Nephron (organoid): ENCODE measurements at regions not wholly inside any gene's neighbourhood (a gene's known extent, or its start where the extent isn't known, plus 50 kb on each side); places are given as distances from the start of the nearest gene placed in this dataset.
"Not testable (repeated sequence)": the region's sequence is repeated elsewhere in the genome, so short reads cannot be mapped to it uniquely, and the experiment has no call there.

ENCODE experiments used
- H3K27ac Mint-ChIP-seq, 3 experiments: 2 replicates each; pipeline ENCODE4 v1.8.0; 2020; ENCODE audit warnings: mixed read lengths in 3 of 3, mild to moderate bottlenecking in 2 of 3, moderate library complexity in 1 of 3
- H3K27me3 Mint-ChIP-seq: 2 replicates; pipeline ENCODE4 v1.8.0; 2021; ENCODE audit warnings: low read depth, mild to moderate bottlenecking, moderate library complexity, mixed read lengths
- H3K36me3 Mint-ChIP-seq: 2 replicates; pipeline ENCODE4 v1.8.0; 2020; ENCODE audit warnings: low read depth, mixed read lengths
- H3K4me1 Mint-ChIP-seq: 2 replicates; pipeline ENCODE4 v1.8.0; 2020; ENCODE audit warnings: mixed read lengths
- H3K4me3 Mint-ChIP-seq, 3 experiments: 2 replicates each; pipeline ENCODE4 v1.8.0; 2020; ENCODE audit warnings: mild to moderate bottlenecking in 3 of 3, mixed read lengths in 3 of 3, moderate library complexity in 2 of 3
- H3K9me3 Mint-ChIP-seq: 2 replicates; pipeline ENCODE4 v1.8.0; 2020; ENCODE audit warnings: mixed read lengths
- TF ChIP-seq, protein P1 (sequence below), 3 experiments: fragments of 200-600 bp; sonication (generic); IDR thresholded peaks; one replicate each; pipeline ENCODE4 v1.5.0; 2021; ENCODE audit warnings: antibody characterized with exemption in 3 of 3; ENCODE audit not compliant: unreplicated experiment in 3 of 3

DNA sequence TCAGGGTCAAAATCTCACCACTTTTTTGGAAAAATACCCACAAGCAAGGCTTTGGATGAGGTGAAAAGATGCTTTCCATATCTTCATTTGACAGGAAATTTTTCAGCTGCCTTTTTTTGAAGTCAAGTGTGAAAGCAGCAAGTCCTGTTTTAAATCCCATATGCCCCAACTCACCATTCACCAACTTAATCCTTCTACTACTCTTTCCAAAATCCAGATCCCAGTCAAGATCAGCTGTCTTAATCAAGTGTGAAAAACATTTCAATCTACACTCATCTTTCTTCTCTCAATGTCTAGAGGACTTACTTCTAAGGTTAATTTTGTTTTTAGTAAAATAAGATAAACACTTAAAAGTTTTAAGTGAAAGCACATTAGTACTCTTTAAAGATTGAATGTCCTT lies 128.4 kb upstream of the CEP126 start:
- Mint-ChIP-seq H3K27me3 (no peaks in the 10 kb centered on the region), H3K4me3 (no peak overlapping the region), H3K9me3 (peaks cover 23% of the 10 kb centered on the region), H3K4me1 (no peaks in the 10 kb centered on the region), H3K27ac (no peak overlapping the region), H3K36me3 (no peaks in the 10 kb centered on the region)
- TF ChIP-seq, protein P1, sequence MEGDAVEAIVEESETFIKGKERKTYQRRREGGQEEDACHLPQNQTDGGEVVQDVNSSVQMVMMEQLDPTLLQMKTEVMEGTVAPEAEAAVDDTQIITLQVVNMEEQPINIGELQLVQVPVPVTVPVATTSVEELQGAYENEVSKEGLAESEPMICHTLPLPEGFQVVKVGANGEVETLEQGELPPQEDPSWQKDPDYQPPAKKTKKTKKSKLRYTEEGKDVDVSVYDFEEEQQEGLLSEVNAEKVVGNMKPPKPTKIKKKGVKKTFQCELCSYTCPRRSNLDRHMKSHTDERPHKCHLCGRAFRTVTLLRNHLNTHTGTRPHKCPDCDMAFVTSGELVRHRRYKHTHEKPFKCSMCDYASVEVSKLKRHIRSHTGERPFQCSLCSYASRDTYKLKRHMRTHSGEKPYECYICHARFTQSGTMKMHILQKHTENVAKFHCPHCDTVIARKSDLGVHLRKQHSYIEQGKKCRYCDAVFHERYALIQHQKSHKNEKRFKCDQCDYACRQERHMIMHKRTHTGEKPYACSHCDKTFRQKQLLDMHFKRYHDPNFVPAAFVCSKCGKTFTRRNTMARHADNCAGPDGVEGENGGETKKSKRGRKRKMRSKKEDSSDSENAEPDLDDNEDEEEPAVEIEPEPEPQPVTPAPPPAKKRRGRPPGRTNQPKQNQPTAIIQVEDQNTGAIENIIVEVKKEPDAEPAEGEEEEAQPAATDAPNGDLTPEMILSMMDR (IDR thresholded peaks at IDR 0.05; ENCODE audit: unreplicated experiment in 3 of 3): no peak

DNA sequence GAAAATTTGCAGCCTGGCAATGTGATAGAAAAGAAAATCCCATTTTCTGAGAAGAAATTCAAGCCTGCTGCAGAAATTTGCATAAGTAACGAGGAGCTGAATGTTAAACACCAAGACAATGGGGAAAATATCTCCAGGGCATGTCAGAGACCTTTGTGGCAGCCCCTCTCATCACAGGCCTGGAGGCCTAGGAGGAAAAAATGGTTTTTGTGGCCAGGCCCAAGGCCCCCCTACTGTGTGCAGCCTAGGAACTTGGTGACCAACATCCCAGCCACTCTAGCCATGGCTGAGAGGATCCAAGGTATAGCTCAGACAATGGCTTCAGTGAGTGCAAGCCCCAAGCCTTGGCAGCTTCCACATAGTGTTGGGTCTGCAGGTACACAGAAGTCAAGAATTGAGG lies 135.6 kb upstream of the CEP126 start:
- not testable (repeated sequence) for H3K36me3 Mint-ChIP-seq

DNA sequence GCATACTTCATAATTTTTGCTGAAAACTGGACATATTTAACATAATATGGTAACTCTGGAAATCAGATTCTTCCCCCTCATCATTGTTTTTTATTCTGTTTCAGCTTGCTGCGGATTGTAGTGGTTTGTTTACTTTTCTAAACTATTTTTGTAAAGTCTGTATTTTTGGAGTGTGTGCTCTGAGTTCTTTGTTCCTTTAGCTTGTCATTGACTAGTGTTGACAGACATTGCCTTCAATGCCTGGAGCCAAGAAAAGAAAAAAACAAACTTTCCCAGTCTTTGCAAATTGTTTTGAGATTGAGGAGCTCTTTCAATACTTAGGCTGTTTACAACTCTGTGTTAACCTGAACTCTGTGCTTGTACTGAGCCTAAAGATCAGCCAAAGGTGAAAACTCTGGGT lies 137.3 kb upstream of the CEP126 start:
- no peaks in the 10 kb centered on the region for H3K27me3 Mint-ChIP-seq
- TF ChIP-seq, protein P1 (IDR thresholded peaks at IDR 0.05; ENCODE audit: unreplicated experiment in 3 of 3): no peak

More for the DNA sequence above, 135.6 kb upstream of the CEP126 start:
- not testable (repeated sequence) for H3K27ac Mint-ChIP-seq, H3K27me3 Mint-ChIP-seq, H3K4me1 Mint-ChIP-seq, H3K4me3 Mint-ChIP-seq
- peaks cover 47% of the 10 kb centered on the region for H3K9me3 Mint-ChIP-seq

DNA sequence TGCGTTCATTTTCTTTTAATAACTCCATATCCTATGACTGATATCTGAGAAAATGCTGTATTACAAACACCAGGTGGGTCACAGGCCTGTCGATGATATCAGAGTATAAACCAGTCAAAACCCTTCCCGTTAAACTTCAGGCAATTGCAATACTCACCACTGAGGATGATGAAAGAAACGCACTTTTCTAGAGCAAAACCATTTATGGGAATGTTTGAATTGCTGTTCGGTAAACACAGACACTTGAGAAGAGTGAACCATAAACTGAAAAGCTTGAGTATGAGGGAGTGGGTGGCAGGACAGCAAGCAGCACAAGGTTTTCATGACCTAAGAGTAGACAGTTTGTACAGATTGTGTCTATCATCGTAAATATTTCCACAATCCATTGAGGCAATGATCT lies 139.8 kb upstream of the CEP126 start:
- H3K4me1 Mint-ChIP-seq: no peaks in the 10 kb centered on the region
- H3K27me3 Mint-ChIP-seq: no peaks in the 10 kb centered on the region
- TF ChIP-seq, protein P1 (IDR thresholded peaks at IDR 0.05; ENCODE audit: unreplicated experiment in 3 of 3): no peak
- no peak overlapping the region for H3K4me3 Mint-ChIP-seq
- no peaks in the 10 kb centered on the region for H3K36me3 Mint-ChIP-seq
- no peak overlapping the region for H3K27ac Mint-ChIP-seq
- H3K9me3 Mint-ChIP-seq: peaks cover 14% of the 10 kb centered on the region

More for the DNA sequence above, 137.3 kb upstream of the CEP126 start:
- Mint-ChIP-seq H3K4me1 (no peaks in the 10 kb centered on the region), H3K4me3 (no peak overlapping the region), H3K9me3 (peaks cover 35% of the 10 kb centered on the region), H3K27ac (no peak overlapping the region), H3K36me3 (no peaks in the 10 kb centered on the region)

DNA sequence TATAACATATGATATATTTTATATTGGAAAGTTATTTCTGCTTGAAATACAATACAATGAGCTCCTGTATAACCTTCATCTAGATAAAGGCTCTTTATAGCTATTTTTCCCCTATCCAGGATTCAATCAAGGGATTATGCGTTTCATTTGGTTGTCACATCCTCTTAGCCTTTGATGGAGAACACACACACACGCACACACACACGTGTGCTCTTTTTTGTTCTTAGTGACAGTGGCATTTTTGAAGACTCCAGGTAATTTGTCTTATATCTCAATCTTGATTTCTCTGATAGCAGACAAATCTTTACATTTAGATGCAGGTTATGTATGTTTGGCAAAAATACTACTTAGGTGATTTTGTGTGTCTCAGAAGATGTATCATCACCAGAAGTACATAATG lies 144.2 kb upstream of the CEP126 start:
- no peak overlapping the region for H3K27ac Mint-ChIP-seq

DNA sequence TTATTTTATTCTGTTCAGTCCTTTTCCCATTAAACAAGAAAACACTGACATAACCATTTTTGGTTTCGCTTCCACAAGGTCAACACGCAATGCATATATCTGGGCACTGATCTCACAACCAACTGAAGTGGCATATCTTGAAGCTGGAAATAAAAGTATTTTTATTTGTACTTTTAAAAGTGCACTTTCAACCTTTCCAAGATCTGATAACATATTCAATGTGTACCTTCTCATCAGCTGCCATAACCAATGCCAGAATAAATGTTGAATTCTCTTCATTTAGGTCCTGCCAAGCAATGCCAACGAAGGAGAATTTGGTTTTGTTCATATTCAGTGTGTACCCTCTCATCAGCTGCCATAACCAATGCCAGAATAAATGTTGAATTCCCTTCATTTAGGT lies 148.9 kb upstream of the CEP126 start:
- Mint-ChIP-seq H3K36me3 (no peaks in the 10 kb centered on the region), H3K27me3 (no peaks in the 10 kb centered on the region)

More for the DNA sequence above, 144.2 kb upstream of the CEP126 start:
- Mint-ChIP-seq H3K9me3 (peaks cover 6% of the 10 kb centered on the region), H3K36me3 (no peaks in the 10 kb centered on the region), H3K27me3 (no peaks in the 10 kb centered on the region), H3K4me1 (no peaks in the 10 kb centered on the region), H3K4me3 (no peak overlapping the region)
- TF ChIP-seq, protein P1 (IDR thresholded peaks at IDR 0.05; ENCODE audit: unreplicated experiment in 3 of 3): no peak

More for the DNA sequence above, 148.9 kb upstream of the CEP126 start:
- Mint-ChIP-seq H3K4me3 (no peak overlapping the region), H3K9me3 (peaks cover 6% of the 10 kb centered on the region), H3K4me1 (no peaks in the 10 kb centered on the region), H3K27ac (no peak overlapping the region)
- TF ChIP-seq, protein P1 (IDR thresholded peaks at IDR 0.05; ENCODE audit: unreplicated experiment in 3 of 3): no peak
